Aorta (tissue), 5 donors: ENCODE measurements at regions not wholly inside any gene's neighbourhood (a gene's known extent, or its start where the extent isn't known, plus 50 kb on each side); places are given as distances from the start of the nearest gene placed in this dataset.

Experiments used
- ATAC-seq: fragments of 200-7000 bp; cut with Tn5 transposase; one replicate; pipeline ENCODE4 v1.9.1; 2022; ENCODE audit warnings: moderate library complexity; ENCODE audit not compliant: low FRiP score
- DNase-seq, 2 donors: peaks; one replicate each; pipeline ENCODE4 v3.0.0-alpha.2; 2020
- H3K27ac ChIP-seq, 2 donors: one replicate each; pipeline ENCODE4 v1.5.1; 2013; ENCODE audit warnings: low read length in 2 of 2, mild to moderate bottlenecking in 2 of 2, moderate library complexity in 2 of 2, control low read depth in 1 of 2, inconsistent platforms in 1 of 2, low read depth in 1 of 2
- H3K27me3 ChIP-seq, 2 donors: one replicate each; pipeline ENCODE4 v1.6.1; 2013; ENCODE audit warnings: control low read depth in 1 of 2, low read length in 1 of 2, mild to moderate bottlenecking in 1 of 2, moderate library complexity in 1 of 2; ENCODE audit not compliant: insufficient read depth in 2 of 2, control insufficient read depth in 1 of 2
- H3K36me3 ChIP-seq, 2 donors: one replicate each; pipeline ENCODE4 v1.6.1; 2013; ENCODE audit warnings: control low read depth in 1 of 2, low read length in 1 of 2, mild to moderate bottlenecking in 1 of 2; ENCODE audit not compliant: insufficient read depth in 2 of 2, control insufficient read depth in 1 of 2
- H3K4me1 ChIP-seq, 2 donors: one replicate each; pipeline ENCODE4 v1.6.1; 2013; ENCODE audit warnings: low read length in 2 of 2, control low read depth in 1 of 2, mild to moderate bottlenecking in 1 of 2, moderate library complexity in 1 of 2; ENCODE audit not compliant: insufficient read depth in 2 of 2, control insufficient read depth in 1 of 2
- H3K4me3 ChIP-seq, 2 donors: one replicate each; pipeline ENCODE4 v1.5.1; 2013; ENCODE audit warnings: low read length in 2 of 2, control low read depth in 1 of 2, mild to moderate bottlenecking in 1 of 2
- H3K9me3 ChIP-seq: one replicate; pipeline ENCODE4 v1.6.1; 2013; ENCODE audit warnings: mild to moderate bottlenecking, low read length; ENCODE audit not compliant: control insufficient read depth
- WGBS, 2 donors: extraction: QIAGEN DNeasy Blood & Tissue Kit; methylation state at CpG; one replicate each; pipeline ENCODE4 v1.1.7; 2013; 5-methylcytosine and 5-hydroxymethylcytosine counted together
- intact Hi-C, 2 donors: fragments of 100-400 bp; cut with DNase I; formaldehyde crosslinking; loops; one replicate each; pipeline versions ENCODE4 v1.14.2 to v1.15.0; 2022
- donor health status: healthy with polysubstance abuse.
- donor health status: Bipolar disorder and iron deficiency.
- donor health status: DM: no; HTN: no; CAD: no.
- donor health status: DM: no; HTN: no; CAD: no.
- donor health status: DM: yes; HTN: yes; CAD: no.

- 82 to 93% methylated on average over 1 of the region's 1 CpG for WGBS, 2 donors
- no peak for DNase-seq
- H3K27ac ChIP-seq = no peak overlapping the region
- intact Hi-C loops = no loop called here
- H3K4me1 ChIP-seq = no peaks in the 10 kb centered on the region
- no peak for ATAC-seq
- H3K36me3 ChIP-seq = no peaks in the 10 kb centered on the region
- no peaks in the 10 kb centered on the region for H3K9me3 ChIP-seq
- H3K27me3 ChIP-seq = no peaks in the 10 kb centered on the region
- H3K4me3 ChIP-seq = no peak overlapping the region
Observed at GRCh38 chr13:82341116-82341515, 1541.2 kb downstream of the SLITRK1 start.

GRCh38 chr13:82330499-82330898 is 1551.8 kb downstream of the SLITRK1 start:
- Histone ChIP-seq H3K36me3 (no peaks in the 10 kb centered on the region), H3K4me3 (no peak overlapping the region), H3K27me3 (no peaks in the 10 kb centered on the region), H3K27ac (no peak overlapping the region), H3K9me3 (peaks cover under 1% of the 10 kb centered on the region), H3K4me1 (no peaks in the 10 kb centered on the region)
- WGBS, 2 donors = 60 to 66% methylated on average over 5 of the region's 5 CpGs
- DNase-seq = no peak
- intact Hi-C loops = no loop called here
- ATAC-seq = no peak

- WGBS, 2 donors = 96 to 97% methylated on average over 5 of the region's 5 CpGs
- no peaks in the 10 kb centered on the region for H3K27me3 ChIP-seq
- DNase-seq (no peak), ATAC-seq (no peak)
- intact Hi-C loops = no loop called here
- peaks cover 2% of the 10 kb centered on the region for H3K9me3 ChIP-seq
- H3K36me3 ChIP-seq = no peaks in the 10 kb centered on the region
- H3K4me1 ChIP-seq = no peaks in the 10 kb centered on the region
- H3K4me3 ChIP-seq = no peak overlapping the region
- H3K27ac ChIP-seq = no peak overlapping the region
Observed at GRCh38 chr13:82323101-82323500, 1559.2 kb downstream of the SLITRK1 start.

- H3K4me1 ChIP-seq = no peaks in the 10 kb centered on the region
- 87 to 90% methylated on average over 1 of the region's 1 CpG for WGBS, 2 donors
- H3K9me3 ChIP-seq = no peaks in the 10 kb centered on the region
- H3K27me3 ChIP-seq = no peaks in the 10 kb centered on the region
- H3K36me3 ChIP-seq = no peaks in the 10 kb centered on the region
- no peak overlapping the region for H3K4me3 ChIP-seq
- intact Hi-C loops = no loop called here
- ATAC-seq (no peak), DNase-seq (no peak)
- H3K27ac ChIP-seq = no peak overlapping the region
Observed at GRCh38 chr13:82305588-82305987, 1576.7 kb downstream of the SLITRK1 start.

- Histone ChIP-seq H3K27ac (no peak overlapping the region), H3K27me3 (no peaks in the 10 kb centered on the region), H3K9me3 (no peaks in the 10 kb centered on the region), H3K4me1 (no peaks in the 10 kb centered on the region), H3K4me3 (no peak overlapping the region), H3K36me3 (no peaks in the 10 kb centered on the region)
- no peak for ATAC-seq
- no peak for DNase-seq
- intact Hi-C loops = no loop called here
- WGBS, 2 donors = 92 to 96% methylated on average over 5 of the region's 5 CpGs
Observed at GRCh38 chr13:82298106-82298505, 1584.2 kb downstream of the SLITRK1 start.

- ATAC-seq = no peak
- H3K4me1 ChIP-seq = no peaks in the 10 kb centered on the region
- intact Hi-C loops = no loop called here
- WGBS, 2 donors = 96 to 97% methylated on average over 6 of the region's 6 CpGs
- no peak overlapping the region for H3K4me3 ChIP-seq
- no peaks in the 10 kb centered on the region for H3K36me3 ChIP-seq
- no peak overlapping the region for H3K27ac ChIP-seq
- no peaks in the 10 kb centered on the region for H3K9me3 ChIP-seq
- no peaks in the 10 kb centered on the region for H3K27me3 ChIP-seq
- no peak for DNase-seq
Observed at GRCh38 chr13:82294226-82294625, 1588.0 kb downstream of the SLITRK1 start.

- no peaks in the 10 kb centered on the region for H3K36me3 ChIP-seq
- no peaks in the 10 kb centered on the region for H3K27me3 ChIP-seq
- 83 to 90% methylated on average over 2 of the region's 2 CpGs for WGBS, 2 donors
- H3K27ac ChIP-seq = no peak overlapping the region
- H3K4me1 ChIP-seq = no peaks in the 10 kb centered on the region
- DNase-seq = no peak
- no peaks in the 10 kb centered on the region for H3K9me3 ChIP-seq
- H3K4me3 ChIP-seq = no peak overlapping the region
- ATAC-seq = no peak
- intact Hi-C loops = no loop called here
Observed at GRCh38 chr13:82292334-82292733, 1589.9 kb downstream of the SLITRK1 start.

- intact Hi-C loops = no loop called here
- no peak overlapping the region for H3K27ac ChIP-seq
- H3K36me3 ChIP-seq = no peaks in the 10 kb centered on the region
- no peaks in the 10 kb centered on the region for H3K4me1 ChIP-seq
- DNase-seq (no peak), ATAC-seq (no peak)
- H3K9me3 ChIP-seq = no peaks in the 10 kb centered on the region
- no peak overlapping the region for H3K4me3 ChIP-seq
- no peaks in the 10 kb centered on the region for H3K27me3 ChIP-seq
- 79 to 89% methylated on average over 3 of the region's 3 CpGs for WGBS, 2 donors
Observed at GRCh38 chr13:82291852-82292251, 1590.4 kb downstream of the SLITRK1 start.

- H3K4me3 ChIP-seq = no peak overlapping the region
- DNase-seq (no peak), ATAC-seq (no peak)
- no peaks in the 10 kb centered on the region for H3K4me1 ChIP-seq
- intact Hi-C loops = no loop called here
- no peaks in the 10 kb centered on the region for H3K27me3 ChIP-seq
- H3K36me3 ChIP-seq = no peaks in the 10 kb centered on the region
- H3K27ac ChIP-seq = no peak overlapping the region
- no peaks in the 10 kb centered on the region for H3K9me3 ChIP-seq
- WGBS, 2 donors = 92 to 93% methylated on average over 6 of the region's 6 CpGs
Observed at GRCh38 chr13:82275644-82276043, 1606.6 kb downstream of the SLITRK1 start.
